ENCODE measurements at regions not wholly inside any gene's neighbourhood (a gene's known extent, or its start where the extent isn't known, plus 50 kb on each side); places are given as distances from the start of the nearest gene placed in this dataset.

DNA sequence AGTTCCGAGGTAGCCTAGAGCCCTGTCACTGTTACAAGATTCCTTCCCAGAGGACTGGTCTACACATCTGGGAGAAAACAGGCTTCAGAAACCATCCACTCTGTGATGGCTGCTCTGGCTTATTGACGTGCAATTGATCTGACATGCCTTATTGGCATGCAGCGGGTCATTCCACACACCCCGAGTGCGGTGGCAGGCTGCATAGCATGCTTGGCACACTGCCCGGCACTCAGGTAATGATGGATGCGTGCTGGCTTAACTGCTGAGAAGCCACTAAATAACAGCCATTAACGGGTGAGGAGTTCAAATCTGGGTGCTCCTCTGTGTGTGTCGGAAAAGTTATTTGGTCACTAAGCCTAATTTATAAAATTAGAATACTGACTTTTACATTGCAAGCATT, 67.9 kb upstream of the CDH4 start:
- Histone ChIP-seq H3K36me3 (replicated peaks in 1 of 2; ENCODE audit: control insufficient read depth in 2 of 2, insufficient read depth in 2 of 2, low read length in 2 of 2) (peaks cover 0 to 2% of the 10 kb centered on the region in 2 donors), H4K8ac (ENCODE audit: low read depth, low read length) (no peak overlapping the region), H2AFZ (ENCODE audit: low read length) (no peak overlapping the region), H4K91ac (ENCODE audit: low read depth, low read length, poor library complexity) (no peak overlapping the region), H3K4me1 (ENCODE audit: control insufficient read depth in 2 of 2, insufficient read depth in 1 of 2, low read depth in 1 of 2, low read length in 2 of 2) (no peaks in the 10 kb centered on the region), H2BK12ac (ENCODE audit: low read length) (no peak overlapping the region), H2BK15ac (ENCODE audit: low read length) (no peak overlapping the region), H2BK120ac (ENCODE audit: low read depth, low read length) (no peak overlapping the region), H3K27me3 (ENCODE audit: control insufficient read depth in 3 of 3, insufficient read depth in 3 of 3, low read depth in 1 of 3, low read length in 3 of 3) (peaks cover 0 to 41% (median 0%) of the 10 kb centered on the region in 3 experiments), H3K79me1 (ENCODE audit: low read depth, low read length) (no peaks in the 10 kb centered on the region), H3K4me3 (ENCODE audit: low read length in 2 of 2) (no peak overlapping the region), H3K4ac (ENCODE audit: low read length) (no peak overlapping the region), H3K9ac (ENCODE audit: low read depth, low read length, poor library complexity) (no peak overlapping the region), H3K27ac (replicated peaks; ENCODE audit: low read length) (no peak overlapping the region), H2BK5ac (ENCODE audit: low read length) (no peak overlapping the region), H3K18ac (ENCODE audit: low read length) (no peak overlapping the region), H3K23ac (ENCODE audit: low read depth, low read length, poor library complexity) (no peak overlapping the region), H3K9me3 (replicated peaks in 1 of 2; ENCODE audit: control insufficient read depth in 2 of 2, insufficient read depth in 1 of 2, low read depth in 1 of 2, low read length in 2 of 2) (peaks cover 0 to 2% of the 10 kb centered on the region in 2 donors), H3K14ac (ENCODE audit: low read length) (no peak overlapping the region), H3K4me2 (ENCODE audit: insufficient read depth, low read length, poor library complexity, severe bottlenecking) (no peak overlapping the region), H2AK5ac (ENCODE audit: low read depth, low read length) (no peak overlapping the region)
- no peak for DNase-seq (ENCODE audit: low spot score)
- WGBS, 2 donors (ENCODE audit: extremely low coverage in 2 of 2, insufficient read length in 2 of 2, insufficient replicate concordance in 1 of 2), result no CpG with 5 or more reads among the region's 9 CpGs

DNA sequence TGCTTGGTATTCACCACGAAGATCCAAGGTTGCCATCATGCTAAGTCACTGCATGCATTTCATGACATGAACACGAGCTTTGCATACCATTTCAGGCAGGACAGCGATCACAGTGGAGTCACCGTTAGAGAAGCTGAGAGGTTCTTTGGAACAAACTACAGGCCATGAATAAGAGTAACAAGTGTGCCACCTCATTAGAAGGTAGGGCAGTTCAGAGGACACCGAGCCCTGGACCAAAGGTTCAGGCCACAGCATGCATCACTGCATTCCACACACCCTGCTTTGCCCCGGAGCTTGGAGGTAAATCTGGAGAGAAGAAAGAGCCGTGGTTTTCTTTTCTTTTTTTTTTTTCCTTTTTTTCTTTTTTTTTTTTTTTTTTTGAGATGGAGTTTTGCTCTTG, 66.9 kb upstream of the CDH4 start:
- Histone ChIP-seq H3K4ac (ENCODE audit: low read length) (no peak overlapping the region), H3K18ac (ENCODE audit: low read length) (no peak overlapping the region), H2BK120ac (ENCODE audit: low read depth, low read length) (no peak overlapping the region), H4K91ac (ENCODE audit: low read depth, low read length, poor library complexity) (no peak overlapping the region), H2BK5ac (ENCODE audit: low read length) (no peak overlapping the region), H2AFZ (ENCODE audit: low read length) (no peak overlapping the region), H3K4me3 (ENCODE audit: low read length in 2 of 2) (no peak overlapping the region), H2BK15ac (ENCODE audit: low read length) (no peak overlapping the region), H3K14ac (ENCODE audit: low read length) (no peak overlapping the region), H3K4me1 (ENCODE audit: control insufficient read depth in 2 of 2, insufficient read depth in 1 of 2, low read depth in 1 of 2, low read length in 2 of 2) (no peaks in the 10 kb centered on the region), H2BK12ac (ENCODE audit: low read length) (no peak overlapping the region), H3K79me1 (ENCODE audit: low read depth, low read length) (no peaks in the 10 kb centered on the region), H4K8ac (ENCODE audit: low read depth, low read length) (no peak overlapping the region), H2AK5ac (ENCODE audit: low read depth, low read length) (no peak overlapping the region), H3K27ac (replicated peaks; ENCODE audit: low read length) (no peak overlapping the region), H3K4me2 (ENCODE audit: insufficient read depth, low read length, poor library complexity, severe bottlenecking) (no peak overlapping the region), H3K36me3 (replicated peaks in 1 of 2; ENCODE audit: control insufficient read depth in 2 of 2, insufficient read depth in 2 of 2, low read length in 2 of 2) (no peaks in the 10 kb centered on the region), H3K23ac (ENCODE audit: low read depth, low read length, poor library complexity) (no peak overlapping the region), H3K9me3 (replicated peaks in 1 of 2; ENCODE audit: control insufficient read depth in 2 of 2, insufficient read depth in 1 of 2, low read depth in 1 of 2, low read length in 2 of 2) (no peaks in the 10 kb centered on the region), H3K9ac (ENCODE audit: low read depth, low read length, poor library complexity) (no peak overlapping the region), H3K27me3 (ENCODE audit: control insufficient read depth in 3 of 3, insufficient read depth in 3 of 3, low read depth in 1 of 3, low read length in 3 of 3) (peaks cover 0 to 37% (median 0%) of the 10 kb centered on the region in 3 experiments)
- no peak for DNase-seq (ENCODE audit: low spot score)
- no CpG with 5 or more reads among the region's 7 CpGs for WGBS, 2 donors (ENCODE audit: extremely low coverage in 2 of 2, insufficient read length in 2 of 2, insufficient replicate concordance in 1 of 2)

DNA sequence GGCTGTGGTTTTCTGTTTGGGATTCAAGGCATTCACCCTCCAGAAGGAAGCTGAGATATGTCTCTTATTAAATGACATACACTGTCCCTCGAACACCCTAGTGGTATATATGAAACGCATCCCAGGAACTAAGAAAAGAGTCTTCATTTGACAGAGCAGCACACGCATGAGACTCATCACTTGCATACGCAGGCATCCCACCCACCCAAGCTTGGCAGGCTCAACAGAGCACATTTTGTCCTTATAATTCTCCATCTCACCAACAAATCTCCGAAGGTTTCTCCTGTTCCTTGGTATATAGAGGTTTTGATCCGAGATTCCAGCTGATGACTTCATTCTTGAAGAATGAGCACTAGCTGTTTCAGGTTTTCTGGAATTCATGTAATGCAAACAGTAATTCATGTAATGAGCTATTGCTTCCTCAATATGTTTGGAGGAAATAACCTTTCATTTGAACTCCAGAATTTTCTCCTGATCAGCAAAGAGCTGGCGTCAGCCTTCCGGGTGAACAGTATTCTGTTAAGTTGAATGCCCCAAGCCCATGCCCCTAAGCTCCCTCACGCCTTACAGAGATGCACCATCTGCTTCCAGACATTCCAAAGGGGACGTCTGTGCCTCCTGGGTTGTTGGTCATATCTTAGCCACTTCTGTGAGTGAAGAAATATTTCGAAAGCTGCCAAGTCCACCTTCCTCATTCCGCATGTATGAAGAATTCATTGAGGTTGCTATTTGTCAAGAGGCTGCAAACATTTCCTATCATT, 66.0 kb upstream of the CDH4 start:
- H2AK5ac ChIP-seq (ENCODE audit: low read depth, low read length), result no peak overlapping the region
- no peak overlapping the region for H2BK12ac ChIP-seq (ENCODE audit: low read length)
- peaks cover 0 to 31% (median 0%) of the 10 kb centered on the region in 3 experiments for H3K27me3 ChIP-seq (ENCODE audit: control insufficient read depth in 3 of 3, insufficient read depth in 3 of 3, low read depth in 1 of 3, low read length in 3 of 3)
- no peak overlapping the region for H3K4me2 ChIP-seq (ENCODE audit: insufficient read depth, low read length, poor library complexity, severe bottlenecking)
- H3K4me1 ChIP-seq (ENCODE audit: control insufficient read depth in 2 of 2, insufficient read depth in 1 of 2, low read depth in 1 of 2, low read length in 2 of 2), result no peaks in the 10 kb centered on the region
- H3K79me1 ChIP-seq (ENCODE audit: low read depth, low read length), result no peaks in the 10 kb centered on the region
- no peak overlapping the region for H3K23ac ChIP-seq (ENCODE audit: low read depth, low read length, poor library complexity)
- no peaks in the 10 kb centered on the region for H3K9me3 ChIP-seq (replicated peaks in 1 of 2; ENCODE audit: control insufficient read depth in 2 of 2, insufficient read depth in 1 of 2, low read depth in 1 of 2, low read length in 2 of 2)
- H2BK5ac ChIP-seq (ENCODE audit: low read length), result no peak overlapping the region
- no peak overlapping the region for H3K18ac ChIP-seq (ENCODE audit: low read length)
- H3K36me3 ChIP-seq (replicated peaks in 1 of 2; ENCODE audit: control insufficient read depth in 2 of 2, insufficient read depth in 2 of 2, low read length in 2 of 2), result no peaks in the 10 kb centered on the region
- no peak overlapping the region for H3K14ac ChIP-seq (ENCODE audit: low read length)
- no peak overlapping the region for H2BK120ac ChIP-seq (ENCODE audit: low read depth, low read length)
- no peak overlapping the region for H3K4me3 ChIP-seq (ENCODE audit: low read length in 2 of 2)
- no peak overlapping the region for H3K9ac ChIP-seq (ENCODE audit: low read depth, low read length, poor library complexity)
- no peak for DNase-seq (ENCODE audit: low spot score)
- H4K91ac ChIP-seq (ENCODE audit: low read depth, low read length, poor library complexity), result no peak overlapping the region
- no peak overlapping the region for H2BK15ac ChIP-seq (ENCODE audit: low read length)
- H2AFZ ChIP-seq (ENCODE audit: low read length), result no peak overlapping the region
- H4K8ac ChIP-seq (ENCODE audit: low read depth, low read length), result no peak overlapping the region
- no peak overlapping the region for H3K4ac ChIP-seq (ENCODE audit: low read length)
- no CpG with 5 or more reads among the region's 12 CpGs for WGBS, 2 donors (ENCODE audit: extremely low coverage in 2 of 2, insufficient read length in 2 of 2, insufficient replicate concordance in 1 of 2)
- no peak overlapping the region for H3K27ac ChIP-seq (replicated peaks; ENCODE audit: low read length)

DNA sequence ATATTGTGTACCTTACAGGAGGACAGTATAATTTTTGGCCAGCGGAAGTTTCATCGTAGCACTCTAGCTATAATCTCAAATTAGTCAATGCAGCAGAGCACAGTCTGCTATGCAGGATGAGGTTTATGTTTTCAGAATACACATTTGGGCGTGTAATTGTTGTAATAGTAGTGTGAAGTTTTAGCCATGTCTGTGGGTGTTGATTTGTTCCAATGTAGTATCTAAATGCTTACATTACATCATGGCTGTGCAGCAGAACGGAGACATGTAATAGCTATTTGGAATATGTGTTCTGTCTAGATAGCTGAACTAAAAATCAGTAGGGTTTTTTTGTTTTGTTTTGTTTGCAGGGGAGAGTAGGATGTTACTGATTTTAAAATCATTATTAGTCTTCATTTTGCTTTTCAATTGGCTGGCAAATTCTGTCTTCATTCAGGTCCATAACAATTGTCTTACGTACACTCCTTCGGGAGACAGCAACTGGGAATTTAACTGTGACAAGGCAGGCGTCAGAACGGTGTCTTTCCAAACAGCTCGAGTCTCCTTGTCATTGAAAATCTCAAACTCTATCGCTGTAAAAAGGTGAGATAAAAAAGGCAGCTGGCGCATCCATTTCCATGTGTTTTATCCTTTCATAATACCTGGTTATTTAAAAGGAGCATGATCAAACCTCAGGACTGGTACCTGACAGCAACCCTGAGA, 65.1 kb upstream of the CDH4 start:
- Histone ChIP-seq H3K27ac (replicated peaks; ENCODE audit: low read length) (no peak overlapping the region), H2AFZ (ENCODE audit: low read length) (no peak overlapping the region), H3K4me3 (ENCODE audit: low read length in 2 of 2) (no peak overlapping the region), H3K9ac (ENCODE audit: low read depth, low read length, poor library complexity) (no peak overlapping the region), H3K79me1 (ENCODE audit: low read depth, low read length) (no peaks in the 10 kb centered on the region), H3K27me3 (ENCODE audit: control insufficient read depth in 3 of 3, insufficient read depth in 3 of 3, low read depth in 1 of 3, low read length in 3 of 3) (peaks cover 0 to 28% (median 0%) of the 10 kb centered on the region in 3 experiments), H4K91ac (ENCODE audit: low read depth, low read length, poor library complexity) (no peak overlapping the region), H4K8ac (ENCODE audit: low read depth, low read length) (no peak overlapping the region), H3K9me3 (replicated peaks in 1 of 2; ENCODE audit: control insufficient read depth in 2 of 2, insufficient read depth in 1 of 2, low read depth in 1 of 2, low read length in 2 of 2) (no peaks in the 10 kb centered on the region), H2BK120ac (ENCODE audit: low read depth, low read length) (no peak overlapping the region), H3K4me2 (ENCODE audit: insufficient read depth, low read length, poor library complexity, severe bottlenecking) (no peak overlapping the region), H3K4ac (ENCODE audit: low read length) (no peak overlapping the region), H3K36me3 (replicated peaks in 1 of 2; ENCODE audit: control insufficient read depth in 2 of 2, insufficient read depth in 2 of 2, low read length in 2 of 2) (no peaks in the 10 kb centered on the region), H2BK5ac (ENCODE audit: low read length) (no peak overlapping the region), H2BK12ac (ENCODE audit: low read length) (no peak overlapping the region), H3K23ac (ENCODE audit: low read depth, low read length, poor library complexity) (no peak overlapping the region), H3K4me1 (ENCODE audit: control insufficient read depth in 2 of 2, insufficient read depth in 1 of 2, low read depth in 1 of 2, low read length in 2 of 2) (no peaks in the 10 kb centered on the region), H3K14ac (ENCODE audit: low read length) (no peak overlapping the region), H2AK5ac (ENCODE audit: low read depth, low read length) (no peak overlapping the region), H2BK15ac (ENCODE audit: low read length) (no peak overlapping the region), H3K18ac (ENCODE audit: low read length) (no peak overlapping the region)
- no CpG with 5 or more reads among the region's 11 CpGs for WGBS, 2 donors (ENCODE audit: extremely low coverage in 2 of 2, insufficient read length in 2 of 2, insufficient replicate concordance in 1 of 2)
- no peak for DNase-seq (ENCODE audit: low spot score)

All from neuronal stem cell (in vitro differentiated cells).